GM08714 (cell line): ENCODE measurements at regions not wholly inside any gene's neighbourhood (a gene's known extent, or its start where the extent isn't known, plus 50 kb on each side); places are given as distances from the start of the nearest gene placed in this dataset.

ENCODE experiments used
- H3K4me3 ChIP-seq: fragments of 200-500 bp; sonication (Bioruptor generic); 2 replicates; pipeline ENCODE4 v1.5.1; 2014; ENCODE audit warnings: mild to moderate bottlenecking, low read length, inconsistent platforms
- ZNF274 ChIP-seq: IDR thresholded peaks from 2 replicates; pipeline ENCODE4 v1.6.1; 2012; ENCODE audit warnings: mild to moderate bottlenecking, low read depth, low read length

GRCh38 chr18:71902482-71902881, 641.7 kb downstream of the CBLN2 start:
- no peak overlapping the region for H3K4me3 ChIP-seq
- no peak for TF ChIP-seq ZNF274

GRCh38 chr18:71899707-71900472, 644.3 kb downstream of the CBLN2 start:
- TF ChIP-seq ZNF274 = no peak

GRCh38 chr18:71899183-71899582, 645.0 kb downstream of the CBLN2 start:
- no peak overlapping the region for H3K4me3 ChIP-seq
- no peak for TF ChIP-seq ZNF274

More at GRCh38 chr18:71899707-71900472, 644.3 kb downstream of the CBLN2 start:
- H3K4me3 ChIP-seq = no peak overlapping the region

GRCh38 chr18:71887509-71887908, 656.6 kb downstream of the CBLN2 start:
- H3K4me3 ChIP-seq = no peak overlapping the region
- TF ChIP-seq ZNF274 = no peak

GRCh38 chr18:71878226-71878625, 665.9 kb downstream of the CBLN2 start:
- no peak overlapping the region for H3K4me3 ChIP-seq
- no peak for TF ChIP-seq ZNF274

- TF ChIP-seq ZNF274 = no peak
- no peak overlapping the region for H3K4me3 ChIP-seq
Observed at GRCh38 chr18:71873695-71874094, 670.4 kb downstream of the CBLN2 start.

- TF ChIP-seq ZNF274 = no peak
- no peak overlapping the region for H3K4me3 ChIP-seq
Observed at GRCh38 chr18:71865888-71866287, 678.3 kb downstream of the CBLN2 start.

GRCh38 chr18:71850602-71851001, 693.5 kb downstream of the CBLN2 start:
- H3K4me3 ChIP-seq = no peak overlapping the region
- TF ChIP-seq ZNF274 = no peak

- no peak for TF ChIP-seq ZNF274
- H3K4me3 ChIP-seq = no peak overlapping the region
Observed at GRCh38 chr18:71849407-71849806, 694.7 kb downstream of the CBLN2 start.

GRCh38 chr18:71846716-71847115, 697.4 kb downstream of the CBLN2 start:
- TF ChIP-seq ZNF274 = no peak
- no peak overlapping the region for H3K4me3 ChIP-seq

GRCh38 chr18:71844814-71845213, 699.3 kb downstream of the CBLN2 start:
- H3K4me3 ChIP-seq = no peak overlapping the region
- TF ChIP-seq ZNF274 = no peak

GRCh38 chr18:71842666-71843065, 701.5 kb downstream of the CBLN2 start:
- no peak overlapping the region for H3K4me3 ChIP-seq
- no peak for TF ChIP-seq ZNF274

- no peak overlapping the region for H3K4me3 ChIP-seq
- TF ChIP-seq ZNF274 = no peak
Observed at GRCh38 chr18:71837547-71837946, 706.6 kb downstream of the CBLN2 start.

GRCh38 chr18:71832946-71833617, 711.1 kb downstream of the CBLN2 start:
- no peak overlapping the region for H3K4me3 ChIP-seq
- no peak for TF ChIP-seq ZNF274

- no peak for TF ChIP-seq ZNF274
- no peak overlapping the region for H3K4me3 ChIP-seq
Observed at GRCh38 chr18:71831039-71831438, 713.1 kb downstream of the CBLN2 start.

GRCh38 chr18:71827301-71827700, 716.8 kb downstream of the CBLN2 start:
- no peak overlapping the region for H3K4me3 ChIP-seq
- no peak for TF ChIP-seq ZNF274
